A673 (cell line): ENCODE measurements at regions not wholly inside any gene's neighbourhood (a gene's known extent, or its start where the extent isn't known, plus 50 kb on each side); places are given as distances from the start of the nearest gene placed in this dataset.

ENCODE experiments used
- BruUV-seq: library from RNA; stranded (reverse); fragments of 400-500 nt; replicated peaks from 2 replicates; lab custom pipeline; 2021; lab: Mats Ljungman, UMichigan
- CTCF ChIA-PET: fragments of 300-600 bp; sonication (Branson Sonifier 250); formaldehyde crosslinking; loops from one replicate; lab custom pipeline; 2022; ENCODE audit warnings: antibody characterized with exemption; lab: Charles Lee
- POLR2A ChIA-PET: fragments of 300-600 bp; sonication (Branson Sonifier 250); formaldehyde crosslinking; loops from one replicate; lab custom pipeline; 2022; ENCODE audit warnings: antibody characterized with exemption; ENCODE audit not compliant: low non-redundant PET; lab: Charles Lee
- DNase-seq: peaks from one replicate; pipeline ENCODE4 v3.0.0-alpha.2; 2015; ENCODE audit warnings: low spot score
- H3K27ac ChIP-seq: fragments of 200-600 bp; sonication (generic); 2 replicates; pipeline ENCODE4 v1.5.1; 2016; ENCODE audit warnings: mixed run types, low read depth, mild to moderate bottlenecking, mixed read lengths, antibody characterized with exemption, low read length; ENCODE audit not compliant: poor library complexity, severe bottlenecking
- H3K27me3 ChIP-seq: fragments of 200-600 bp; sonication (generic); replicated peaks from 2 replicates; pipeline ENCODE4 v1.6.1; 2017; ENCODE audit warnings: mixed run types, low read depth, mild to moderate bottlenecking, mixed read lengths, antibody characterized with exemption, low read length; ENCODE audit not compliant: insufficient read depth, poor library complexity
- H3K36me3 ChIP-seq: fragments of 200-600 bp; sonication (generic); 2 replicates; pipeline ENCODE4 v1.6.1; 2016; ENCODE audit warnings: mixed run types, mild to moderate bottlenecking, mixed read lengths, antibody characterized with exemption, low read length; ENCODE audit not compliant: insufficient read depth, poor library complexity, severe bottlenecking
- H3K4me1 ChIP-seq: fragments of 200-600 bp; sonication (generic); 2 replicates; pipeline ENCODE4 v1.6.1; 2017; ENCODE audit warnings: mixed run types, mild to moderate bottlenecking, mixed read lengths, antibody characterized with exemption, low read length; ENCODE audit not compliant: insufficient read depth, poor library complexity, severe bottlenecking
- H3K4me3 ChIP-seq: fragments of 200-600 bp; sonication (generic); 2 replicates; pipeline ENCODE4 v1.5.1; 2016; ENCODE audit warnings: low read depth, mixed run types, mild to moderate bottlenecking, mixed read lengths, low read length; ENCODE audit not compliant: poor library complexity, severe bottlenecking
- H3K9me3 ChIP-seq: fragments of 200-600 bp; sonication (generic); 2 replicates; pipeline ENCODE4 v1.6.1; 2016; ENCODE audit warnings: mixed run types, low read depth, mild to moderate bottlenecking, mixed read lengths, antibody characterized with exemption, low read length; ENCODE audit not compliant: poor library complexity, severe bottlenecking
- CTCF ChIP-seq: fragments of 300-800, 200-600 bp; sonication (generic); conservative IDR thresholded peaks from 2 replicates; pipeline ENCODE4 v1.5.1; 2017; ENCODE audit warnings: low read depth, mild to moderate bottlenecking, antibody characterized with exemption, low read length, moderate library complexity, mixed read lengths
- EZH2 ChIP-seq: fragments of 200-600 bp; sonication (generic); IDR thresholded peaks from 2 replicates; pipeline ENCODE4 v1.6.1; 2017; ENCODE audit warnings: borderline replicate concordance, low read depth, mild to moderate bottlenecking, mixed read lengths, antibody characterized with exemption, low read length; ENCODE audit not compliant: poor library complexity, severe bottlenecking
- intact Hi-C: fragments of 100-400 bp; cut with micrococcal nuclease; formaldehyde crosslinking; loops from one replicate; pipeline ENCODE4 v1.10.0; 2022; ENCODE audit not compliant: unreplicated experiment

GRCh38 chr20:54382419-54382818, 93.0 kb upstream of the DOK5 start:
- no TSS peak for BruUV-seq
- TF ChIP-seq EZH2 = no peak
- TF ChIP-seq CTCF = no peak
- H3K27ac ChIP-seq = no peak overlapping the region
- no peaks in the 10 kb centered on the region for H3K27me3 ChIP-seq
- no peak for DNase-seq
- H3K9me3 ChIP-seq = no peaks in the 10 kb centered on the region
- no peaks in the 10 kb centered on the region for H3K36me3 ChIP-seq
- ChIA-PET CTCF (no interaction called here), POLR2A (no interaction called here)
- intact Hi-C loops = no loop called here
- no peaks in the 10 kb centered on the region for H3K4me1 ChIP-seq
- H3K4me3 ChIP-seq = no peak overlapping the region

GRCh38 chr20:54385746-54386145, 89.6 kb upstream of the DOK5 start:
- CTCF ChIA-PET = no interaction called here
- Histone ChIP-seq H3K27me3 (peaks cover 20% of the 10 kb centered on the region), H3K27ac (no peak overlapping the region), H3K4me3 (no peak overlapping the region), H3K4me1 (no peaks in the 10 kb centered on the region), H3K9me3 (no peaks in the 10 kb centered on the region), H3K36me3 (no peaks in the 10 kb centered on the region)
- TF ChIP-seq CTCF = no peak
- TF ChIP-seq EZH2 = no peak
- POLR2A ChIA-PET = no interaction called here
- DNase-seq = no peak
- intact Hi-C loops = no loop called here
- BruUV-seq = no TSS peak

GRCh38 chr20:54389596-54390280, 85.7 kb upstream of the DOK5 start:
- Histone ChIP-seq H3K27me3 (peaks cover 21% of the 10 kb centered on the region), H3K4me3 (no peak overlapping the region), H3K9me3 (peaks cover 5% of the 10 kb centered on the region), H3K36me3 (no peaks in the 10 kb centered on the region), H3K27ac (no peak overlapping the region), H3K4me1 (no peaks in the 10 kb centered on the region)
- POLR2A ChIA-PET = no interaction called here
- CTCF ChIA-PET = no interaction called here
- BruUV-seq = no TSS peak
- TF ChIP-seq EZH2 = no peak
- TF ChIP-seq CTCF = no peak
- intact Hi-C loops = no loop called here
- no peak for DNase-seq
